ENCODE measurements at regions not wholly inside any gene's neighbourhood (a gene's known extent, or its start where the extent isn't known, plus 50 kb on each side); places are given as distances from the start of the nearest gene placed in this dataset.

DNA sequence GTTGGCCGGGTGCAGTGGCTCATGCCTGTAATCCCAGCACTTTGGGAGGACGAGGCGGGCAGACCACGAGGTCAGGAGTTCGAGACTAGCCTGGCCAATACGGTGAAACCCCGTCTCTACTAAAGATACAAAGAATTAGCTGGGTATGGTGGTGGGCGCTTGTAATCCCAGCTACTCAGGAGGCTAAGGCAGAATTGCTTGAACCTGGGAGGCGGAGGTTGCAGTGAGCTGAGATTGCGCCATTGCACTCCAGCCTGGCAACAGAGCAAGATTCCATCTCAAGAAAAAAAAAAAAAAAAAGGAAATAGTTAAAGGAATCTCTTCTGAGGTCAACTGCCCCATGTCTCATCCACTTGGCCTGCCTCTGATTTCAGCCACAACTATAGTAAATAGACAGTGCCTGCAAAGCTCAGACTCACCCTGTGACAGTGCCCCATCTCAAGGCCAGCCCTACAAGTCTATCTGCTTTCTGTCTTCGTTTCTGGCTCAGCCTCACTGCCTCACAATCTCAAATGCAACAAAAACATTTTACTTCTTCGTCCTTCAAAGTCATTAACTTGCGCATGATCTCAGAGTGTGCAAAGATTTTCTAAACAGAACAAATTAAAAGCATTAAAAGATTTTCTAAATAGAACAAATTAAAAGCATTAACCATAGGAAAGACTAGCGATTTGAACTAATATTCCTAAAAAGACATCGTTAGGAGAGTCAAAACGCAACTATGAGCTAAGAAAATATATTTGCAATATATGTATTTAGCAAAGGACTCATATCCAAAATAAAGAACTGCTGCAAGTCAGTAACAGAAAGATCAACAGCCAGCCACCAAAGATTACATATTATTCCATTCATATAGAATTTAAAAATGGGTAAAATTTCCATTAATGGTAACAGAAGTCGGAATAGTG lies 65.0 kb upstream of the PRDX6 start:
- Mint-ChIP-seq H3K4me3 (ENCODE audit: unreplicated experiment) (no peak overlapping the region), H3K4me1 (ENCODE audit: insufficient read depth, unreplicated experiment) (peaks cover 17% of the 10 kb centered on the region), H3K27me3 (ENCODE audit: insufficient read depth, unreplicated experiment) (no peaks in the 10 kb centered on the region), H3K9me3 (ENCODE audit: unreplicated experiment) (no peaks in the 10 kb centered on the region), H3K27ac (ENCODE audit: low read depth, unreplicated experiment) (no peak overlapping the region), H3K36me3 (ENCODE audit: insufficient read depth, unreplicated experiment) (peaks cover 5% of the 10 kb centered on the region)
- ChIA-PET CTCF (interaction anchor here (0.5 to 6.9 kb wide), 6 partner anchors 8 to 669 kb away, joined by 3 to 53 read pairs (median 4); no protein-coding TSS in a partner anchor), POLR2A (interaction anchor here (0.6 to 0.7 kb wide), 2 partner anchors 66 to 854 kb away, joined by 3 to 4 read pairs; no protein-coding TSS in a partner anchor)
- TF ChIP-seq, protein P1, sequence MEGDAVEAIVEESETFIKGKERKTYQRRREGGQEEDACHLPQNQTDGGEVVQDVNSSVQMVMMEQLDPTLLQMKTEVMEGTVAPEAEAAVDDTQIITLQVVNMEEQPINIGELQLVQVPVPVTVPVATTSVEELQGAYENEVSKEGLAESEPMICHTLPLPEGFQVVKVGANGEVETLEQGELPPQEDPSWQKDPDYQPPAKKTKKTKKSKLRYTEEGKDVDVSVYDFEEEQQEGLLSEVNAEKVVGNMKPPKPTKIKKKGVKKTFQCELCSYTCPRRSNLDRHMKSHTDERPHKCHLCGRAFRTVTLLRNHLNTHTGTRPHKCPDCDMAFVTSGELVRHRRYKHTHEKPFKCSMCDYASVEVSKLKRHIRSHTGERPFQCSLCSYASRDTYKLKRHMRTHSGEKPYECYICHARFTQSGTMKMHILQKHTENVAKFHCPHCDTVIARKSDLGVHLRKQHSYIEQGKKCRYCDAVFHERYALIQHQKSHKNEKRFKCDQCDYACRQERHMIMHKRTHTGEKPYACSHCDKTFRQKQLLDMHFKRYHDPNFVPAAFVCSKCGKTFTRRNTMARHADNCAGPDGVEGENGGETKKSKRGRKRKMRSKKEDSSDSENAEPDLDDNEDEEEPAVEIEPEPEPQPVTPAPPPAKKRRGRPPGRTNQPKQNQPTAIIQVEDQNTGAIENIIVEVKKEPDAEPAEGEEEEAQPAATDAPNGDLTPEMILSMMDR (IDR thresholded peaks at IDR 0.05; ENCODE audit: unreplicated experiment): no peak
- peak; percentile 65 for DNase-seq (ENCODE audit: unreplicated experiment)
- BruUV-seq (replicated peaks): no TSS peak
- intact Hi-C loops (cut with micrococcal nuclease): no loop called here

DNA sequence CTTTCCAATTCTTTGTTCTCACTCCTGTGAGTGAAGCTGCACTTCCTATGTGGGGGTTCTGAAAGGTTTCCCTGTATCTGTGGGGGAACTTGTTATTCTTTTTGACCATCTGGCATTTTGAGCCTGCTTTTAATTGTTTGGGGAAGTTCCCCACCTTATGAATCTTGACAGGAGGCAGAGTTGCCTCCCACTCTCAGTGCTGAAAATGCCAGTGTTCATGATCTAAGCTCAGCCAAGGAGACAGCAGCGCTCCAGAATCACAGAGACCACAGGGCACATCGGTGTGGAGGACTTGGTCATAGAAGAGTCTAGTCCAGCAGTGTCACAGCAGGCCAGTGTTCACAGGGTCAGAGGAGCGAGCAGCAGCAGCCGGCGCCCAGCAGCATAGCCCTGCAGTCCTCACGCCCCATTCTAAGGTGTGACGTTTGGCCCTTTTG lies 63.8 kb upstream of the PRDX6 start:
- H3K4me3 Mint-ChIP-seq (ENCODE audit: unreplicated experiment): no peak overlapping the region
- TF ChIP-seq, protein P1 (IDR thresholded peaks at IDR 0.05; ENCODE audit: unreplicated experiment): no peak
- no TSS peak for BruUV-seq (replicated peaks)
- no peaks in the 10 kb centered on the region for H3K9me3 Mint-ChIP-seq (ENCODE audit: unreplicated experiment)
- H3K36me3 Mint-ChIP-seq (ENCODE audit: insufficient read depth, unreplicated experiment): no peaks in the 10 kb centered on the region
- intact Hi-C loops (cut with micrococcal nuclease): no loop called here
- DNase-seq (ENCODE audit: unreplicated experiment): no peak
- peaks cover 16% of the 10 kb centered on the region for H3K4me1 Mint-ChIP-seq (ENCODE audit: insufficient read depth, unreplicated experiment)
- H3K27ac Mint-ChIP-seq (ENCODE audit: low read depth, unreplicated experiment): no peak overlapping the region
- H3K27me3 Mint-ChIP-seq (ENCODE audit: insufficient read depth, unreplicated experiment): no peaks in the 10 kb centered on the region
- POLR2A ChIA-PET: no interaction called here
- CTCF ChIA-PET: interaction anchor here (0.6 to 6.9 kb wide), 3 partner anchors 18 to 1347 kb away, joined by 3 to 53 read pairs (median 4); no protein-coding TSS in a partner anchor

DNA sequence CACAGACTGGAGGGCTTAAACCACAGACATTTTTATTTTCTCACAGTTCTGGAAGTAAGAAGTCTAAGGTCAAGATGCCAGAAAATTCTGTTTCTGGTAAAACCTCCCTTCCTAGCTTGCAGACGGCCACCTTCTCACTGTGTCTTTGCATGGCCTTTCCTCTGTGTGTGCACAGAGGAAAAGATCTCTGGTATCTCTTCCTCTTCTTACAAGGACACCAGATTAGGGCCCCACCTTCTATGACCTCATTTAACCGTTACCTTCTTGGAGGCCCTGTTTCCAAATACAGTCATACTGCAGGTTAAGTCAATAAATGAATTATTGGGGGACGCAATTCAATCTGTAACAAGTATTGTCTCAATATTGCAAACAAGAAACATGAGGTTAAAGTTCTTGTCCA lies 63.0 kb upstream of the PRDX6 start:
- Mint-ChIP-seq H3K36me3 (ENCODE audit: insufficient read depth, unreplicated experiment) (no peaks in the 10 kb centered on the region), H3K4me1 (ENCODE audit: insufficient read depth, unreplicated experiment) (peaks cover 12% of the 10 kb centered on the region), H3K9me3 (ENCODE audit: unreplicated experiment) (no peaks in the 10 kb centered on the region), H3K27me3 (ENCODE audit: insufficient read depth, unreplicated experiment) (no peaks in the 10 kb centered on the region), H3K27ac (ENCODE audit: low read depth, unreplicated experiment) (peak overlapping the region; percentile 46), H3K4me3 (ENCODE audit: unreplicated experiment) (no peak overlapping the region)
- DNase-seq (ENCODE audit: unreplicated experiment): no peak
- ChIA-PET POLR2A (interaction anchor here (0.6 kb wide), 1 partner anchor 454 kb away, joined by 4 read pairs; the partner anchor contains the start of gene ZBTB37), CTCF (interaction anchor here (1.8 to 6.9 kb wide), 2 partner anchors 17 to 671 kb away, joined by 4 to 53 read pairs; no protein-coding TSS in a partner anchor)
- intact Hi-C loops (cut with micrococcal nuclease): no loop called here
- TF ChIP-seq, protein P1 (IDR thresholded peaks at IDR 0.05; ENCODE audit: unreplicated experiment): no peak
- BruUV-seq (replicated peaks): no TSS peak

DNA sequence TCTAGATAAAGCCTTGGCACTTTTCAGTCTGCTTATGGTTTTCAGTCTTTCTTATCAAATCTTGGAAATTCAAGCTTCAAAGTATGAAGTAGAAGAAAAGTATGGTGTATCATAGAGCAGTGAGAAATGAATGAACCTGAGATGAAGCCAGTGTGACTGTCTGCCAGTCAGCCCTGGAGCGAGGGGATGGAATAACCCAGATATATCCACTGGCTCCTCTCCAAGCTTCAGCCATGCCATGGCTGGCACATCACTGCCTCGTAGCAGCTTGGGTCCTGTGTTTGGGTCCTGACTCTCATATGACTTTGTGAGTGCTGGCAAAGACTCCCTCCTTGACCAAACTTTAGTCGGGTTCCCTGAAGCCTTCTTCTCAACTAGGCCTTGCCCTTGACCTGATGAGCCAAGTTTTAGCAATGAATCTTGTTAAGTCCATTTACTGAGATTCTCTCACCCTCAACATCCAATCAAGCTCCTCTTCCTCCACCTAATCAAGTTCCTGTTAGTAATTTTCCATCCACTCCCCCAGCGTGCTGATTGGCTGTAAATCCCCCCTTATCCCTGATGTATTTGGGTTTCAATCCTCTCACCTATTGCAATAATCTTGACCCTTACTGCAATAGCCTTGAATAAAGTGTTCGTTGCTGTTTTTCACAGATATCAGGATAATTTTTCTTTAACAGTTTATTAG lies 62.5 kb upstream of the PRDX6 start:
- intact Hi-C loops (cut with micrococcal nuclease): no loop called here
- ChIA-PET POLR2A (interaction anchor here (0.6 kb wide), 1 partner anchor 454 kb away, joined by 4 read pairs; the partner anchor contains the start of gene ZBTB37), CTCF (interaction anchor here (0.7 to 6.9 kb wide), 6 partner anchors 10 to 699 kb away, joined by 3 to 53 read pairs (median 3); no protein-coding TSS in a partner anchor)
- Mint-ChIP-seq H3K27ac (ENCODE audit: low read depth, unreplicated experiment) (peak overlapping the region; percentile 46), H3K4me3 (ENCODE audit: unreplicated experiment) (no peak overlapping the region), H3K36me3 (ENCODE audit: insufficient read depth, unreplicated experiment) (no peaks in the 10 kb centered on the region), H3K27me3 (ENCODE audit: insufficient read depth, unreplicated experiment) (no peaks in the 10 kb centered on the region), H3K4me1 (ENCODE audit: insufficient read depth, unreplicated experiment) (peaks cover 8% of the 10 kb centered on the region), H3K9me3 (ENCODE audit: unreplicated experiment) (no peaks in the 10 kb centered on the region)
- no TSS peak for BruUV-seq (replicated peaks)
- TF ChIP-seq, protein P1 (IDR thresholded peaks at IDR 0.05; ENCODE audit: unreplicated experiment): no peak
- no peak for DNase-seq (ENCODE audit: unreplicated experiment)

Data from MCF 10A (cell line).